Mucosa of descending colon (tissue), 3 donors: ENCODE measurements at regions not wholly inside any gene's neighbourhood (a gene's known extent, or its start where the extent isn't known, plus 50 kb on each side); places are given as distances from the start of the nearest gene placed in this dataset.

Source experiments
- ATAC-seq: fragments of 200-7000 bp; cut with Tn5 transposase; one replicate; pipeline ENCODE4 v1.9.1; 2020; ENCODE audit warnings: mild to moderate bottlenecking, moderate library complexity
- DNase-seq, 3 donors: peaks; one replicate each; pipeline ENCODE4 v3.0.0-alpha.2; 2020
- H3K36me3 ChIP-seq: fragments of 200-600 bp; one replicate; pipeline ENCODE4 v1.8.0; 2021; ENCODE audit warnings: low read depth, mild to moderate bottlenecking
- H3K4me1 ChIP-seq: fragments of 200-600 bp; one replicate; pipeline ENCODE4 v1.8.0; 2021; ENCODE audit warnings: low read depth, mild to moderate bottlenecking
- H3K4me3 ChIP-seq: fragments of 200-600 bp; one replicate; pipeline ENCODE4 v1.8.0; 2021; ENCODE audit warnings: mild to moderate bottlenecking
- H3K9me3 ChIP-seq: fragments of 200-600 bp; one replicate; pipeline ENCODE4 v1.8.0; 2021; ENCODE audit warnings: mild to moderate bottlenecking
- CTCF ChIP-seq: fragments of 200-600 bp; IDR thresholded peaks from one replicate; pipeline ENCODE4 v1.8.0; 2022; ENCODE audit warnings: antibody characterized with exemption, mild to moderate bottlenecking
- intact Hi-C, 2 donors: fragments of 100-400 bp; cut with DNase I in 1 of 2; cut with micrococcal nuclease in 1 of 2; formaldehyde crosslinking; loops; one replicate each; pipeline versions ENCODE4 v1.11.0 to v1.11.1; 2022; cut with DNase I, micrococcal nuclease
- donor health status: DM: no; HTN: no; CAD: no; lungs with moderate emphysema.
- donor health status: DM: no; HTN: no; CAD: no.
- donor health status: DM: no; HTN: yes; CAD: no.

DNA sequence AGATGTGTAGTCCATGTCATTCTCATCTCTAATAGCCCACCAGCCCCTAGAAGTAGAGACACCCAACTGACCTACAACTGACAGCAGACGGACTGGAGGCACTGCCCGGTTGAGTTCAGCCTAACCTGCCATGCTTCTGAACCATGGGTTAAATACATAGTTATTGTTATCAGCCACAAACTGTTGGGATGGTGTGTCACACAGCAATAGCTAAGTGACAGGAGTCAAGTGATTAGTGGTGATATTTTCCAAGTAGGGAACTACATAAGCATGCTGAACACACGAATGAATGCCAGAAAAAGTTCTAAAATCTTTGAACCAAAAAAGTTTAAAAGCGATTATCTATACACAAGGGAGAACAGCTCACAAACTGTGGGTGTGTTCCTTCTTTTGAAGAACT is 80.1 kb downstream of the SYNE3 start:
- intact Hi-C loops: no loop called here
- Histone ChIP-seq H3K4me1 (no peaks in the 10 kb centered on the region), H3K36me3 (no peaks in the 10 kb centered on the region), H3K9me3 (no peaks in the 10 kb centered on the region), H3K4me3 (no peak overlapping the region)
- DNase-seq: no peak
- ATAC-seq: no peak
- TF ChIP-seq CTCF: no peak

DNA sequence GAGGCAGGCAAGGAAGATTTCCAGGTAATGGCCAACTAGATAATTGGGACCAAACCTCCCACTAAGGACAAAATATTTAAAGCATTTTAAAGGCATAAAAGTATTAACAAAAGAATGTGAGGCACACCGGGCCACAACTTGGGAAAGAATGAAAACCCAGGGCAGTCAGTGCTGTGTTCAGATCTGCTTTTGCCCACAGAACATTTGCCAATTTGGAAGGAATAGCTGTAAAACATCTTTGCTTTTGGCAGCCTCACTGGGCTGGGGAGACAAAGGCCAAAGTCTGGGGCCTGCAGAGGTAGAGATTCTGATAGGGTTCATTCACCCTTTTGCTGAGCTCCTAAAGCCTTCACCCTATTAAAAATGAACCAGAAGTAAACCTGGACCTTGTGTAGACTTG is 82.3 kb downstream of the SYNE3 start:
- no peak for TF ChIP-seq CTCF
- no peak for ATAC-seq
- intact Hi-C loops: loop anchor here in 1 of 2 donors (5.0 kb wide), 1 partner anchor 747 kb away; no protein-coding TSS in a partner anchor
- Histone ChIP-seq H3K36me3 (no peaks in the 10 kb centered on the region), H3K4me3 (no peak overlapping the region), H3K9me3 (no peaks in the 10 kb centered on the region), H3K4me1 (no peaks in the 10 kb centered on the region)
- DNase-seq: no peak

DNA sequence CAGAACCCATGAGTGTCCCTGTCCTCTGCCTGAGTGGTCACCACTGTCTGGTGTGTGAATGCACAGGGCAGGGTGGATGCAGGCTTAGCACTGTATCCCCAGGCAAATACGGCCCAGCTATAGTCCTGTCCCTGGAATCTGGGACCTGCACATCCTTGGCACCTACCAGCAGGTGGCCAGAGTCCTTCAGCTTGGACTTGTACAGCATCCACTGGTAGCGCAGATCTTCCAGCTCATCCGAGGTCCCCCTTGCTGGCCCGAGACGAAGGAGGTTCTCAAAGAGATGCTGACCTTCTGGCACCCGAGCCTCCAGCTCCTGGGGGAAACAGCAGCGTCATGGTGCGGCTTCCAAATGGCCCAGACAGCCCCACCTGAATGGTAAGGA is 83.4 kb downstream of the SYNE3 start:
- DNase-seq (no peak), ATAC-seq (no peak)
- Histone ChIP-seq H3K4me3 (no peak overlapping the region), H3K9me3 (no peaks in the 10 kb centered on the region), H3K4me1 (no peaks in the 10 kb centered on the region), H3K36me3 (no peaks in the 10 kb centered on the region)
- intact Hi-C loops: loop anchor here in 1 of 2 donors (5.0 kb wide), 1 partner anchor 746 kb away; no protein-coding TSS in a partner anchor
- TF ChIP-seq CTCF: no peak

GRCh38 chr14:95432144-95433093 is 84.0 kb downstream of the SYNE3 start:
- Histone ChIP-seq H3K36me3 (no peaks in the 10 kb centered on the region), H3K4me1 (no peaks in the 10 kb centered on the region), H3K4me3 (no peak overlapping the region), H3K9me3 (no peaks in the 10 kb centered on the region)
- DNase-seq (peak in 2 of 3 donors; percentile 64 to 71), ATAC-seq (peak; percentile 86)
- intact Hi-C loops: loop anchor here in 1 of 2 donors (5.0 kb wide), 1 partner anchor 745 kb away; no protein-coding TSS in a partner anchor
- peak; percentile 38 for TF ChIP-seq CTCF

DNA sequence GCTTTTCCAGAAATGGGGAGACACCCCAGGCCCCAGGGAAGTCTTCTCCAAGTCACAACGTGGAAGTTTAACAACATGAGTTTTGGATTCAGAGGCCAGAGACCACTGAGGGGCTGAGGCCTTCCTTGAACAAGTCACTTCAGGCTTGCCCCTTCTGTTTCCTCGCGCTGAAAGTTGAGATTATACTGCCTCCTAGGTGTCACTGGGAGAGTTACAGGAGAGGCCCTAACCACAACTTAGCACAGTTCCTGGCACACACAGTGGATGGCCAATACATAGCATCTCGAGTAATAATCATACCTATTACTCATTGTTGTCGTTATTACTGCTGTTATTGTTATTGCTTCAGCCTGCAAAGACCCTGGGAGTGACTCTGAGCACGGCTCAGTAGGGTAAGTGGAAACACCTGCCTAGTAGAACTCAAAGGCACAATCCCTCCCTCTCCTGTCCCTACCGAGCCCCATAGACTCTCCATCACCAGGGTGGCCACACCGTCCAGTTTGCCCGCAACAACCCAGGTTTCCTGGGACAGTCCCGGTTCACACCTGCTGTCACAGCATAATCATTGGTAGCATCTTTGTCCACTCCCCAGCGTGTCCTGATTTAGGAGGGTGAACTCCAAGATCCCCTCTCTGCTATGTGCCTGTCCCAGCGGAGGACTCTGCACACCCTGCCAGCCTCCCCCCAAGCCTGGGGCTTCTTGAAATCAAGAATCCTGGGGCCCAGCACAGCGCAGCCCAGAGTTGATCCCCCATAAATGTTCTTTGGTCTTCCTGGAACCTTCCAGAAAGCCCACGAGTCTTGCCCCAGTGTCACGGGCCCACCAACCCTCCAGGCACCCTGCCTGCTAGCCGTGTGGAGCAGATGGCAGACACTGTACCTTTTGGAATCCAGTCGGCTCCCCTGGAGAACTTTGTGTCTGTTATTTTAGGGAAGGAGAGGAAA is 85.0 kb downstream of the SYNE3 start:
- H3K4me3 ChIP-seq: no peak overlapping the region
- TF ChIP-seq CTCF: no peak
- H3K4me1 ChIP-seq: no peaks in the 10 kb centered on the region
- intact Hi-C loops: loop anchor here in 1 of 2 donors (5.0 kb wide), 1 partner anchor 744 kb away; no protein-coding TSS in a partner anchor
- no peaks in the 10 kb centered on the region for H3K36me3 ChIP-seq
- DNase-seq (peak in 1 of 3 donors; percentile 36), ATAC-seq (peak; percentile 73)
- H3K9me3 ChIP-seq: no peaks in the 10 kb centered on the region
